GM19324 (cell line): ENCODE measurements at regions not wholly inside any gene's neighbourhood (a gene's known extent, or its start where the extent isn't known, plus 50 kb on each side); places are given as distances from the start of the nearest gene placed in this dataset.
"Not testable (repeated sequence)": the region's sequence is repeated elsewhere in the genome, so short reads cannot be mapped to it uniquely, and the experiment has no call there.

ENCODE experiments used
- ATAC-seq: cut with Tn5 transposase; IDR thresholded peaks from one replicate; pipeline ENCODE4 v1.9.1; 2021; ENCODE audit warnings: mild to moderate bottlenecking, moderate library complexity; ENCODE audit not compliant: unreplicated experiment, low FRiP score

DNA sequence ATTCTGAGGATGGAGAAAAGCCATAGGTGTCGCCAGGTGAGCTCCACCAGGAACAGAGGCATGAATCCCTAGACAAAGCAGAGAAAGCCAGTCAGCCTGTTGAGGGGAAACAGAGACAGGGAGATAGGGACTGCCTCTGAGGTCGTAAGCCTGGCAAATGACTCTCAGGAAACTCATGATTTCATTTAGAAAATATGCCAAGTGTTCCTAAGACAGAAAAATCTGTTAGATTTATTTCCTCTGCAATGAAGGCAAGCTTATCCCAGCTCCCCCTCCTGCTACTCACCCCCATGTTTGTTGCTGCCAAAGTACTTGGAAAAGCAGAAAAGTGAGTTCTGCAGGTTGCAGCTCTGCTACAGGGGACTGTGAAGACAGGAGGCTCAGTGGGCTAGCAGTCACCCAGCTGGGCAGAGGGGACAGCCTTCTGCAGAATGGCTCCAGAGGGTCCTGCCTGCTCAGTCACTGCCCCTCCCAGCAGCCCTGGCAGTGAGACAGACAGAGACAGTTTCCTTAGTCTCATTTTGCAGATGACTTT is 184.3 kb downstream of the ADRA2A start:
- ATAC-seq = no peak

DNA sequence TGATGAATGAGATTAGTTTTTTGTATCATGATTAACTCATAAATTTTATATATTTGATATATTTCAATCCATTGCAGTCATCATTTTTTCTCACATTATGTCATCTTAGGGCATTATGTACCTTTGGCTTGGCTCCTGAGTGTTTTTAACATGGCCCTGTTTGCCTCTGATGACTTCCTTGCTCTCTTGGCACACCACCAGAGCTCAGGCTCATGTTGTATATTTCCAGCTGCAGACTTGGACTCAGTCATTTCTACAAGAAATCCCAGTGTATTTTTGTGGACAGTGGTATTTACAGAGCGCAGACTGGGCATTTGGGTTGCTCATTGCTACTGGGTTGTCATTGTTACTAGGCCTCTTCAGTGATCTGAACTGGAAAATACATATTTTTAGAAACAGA is 188.5 kb downstream of the ADRA2A start:
- no peak for ATAC-seq

GRCh38 chr10:111266165-111266564 is 189.3 kb downstream of the ADRA2A start:
- ATAC-seq = no peak

- ATAC-seq = no peak
Measured at GRCh38 chr10:111267673-111268072, 190.8 kb downstream of the ADRA2A start.

DNA sequence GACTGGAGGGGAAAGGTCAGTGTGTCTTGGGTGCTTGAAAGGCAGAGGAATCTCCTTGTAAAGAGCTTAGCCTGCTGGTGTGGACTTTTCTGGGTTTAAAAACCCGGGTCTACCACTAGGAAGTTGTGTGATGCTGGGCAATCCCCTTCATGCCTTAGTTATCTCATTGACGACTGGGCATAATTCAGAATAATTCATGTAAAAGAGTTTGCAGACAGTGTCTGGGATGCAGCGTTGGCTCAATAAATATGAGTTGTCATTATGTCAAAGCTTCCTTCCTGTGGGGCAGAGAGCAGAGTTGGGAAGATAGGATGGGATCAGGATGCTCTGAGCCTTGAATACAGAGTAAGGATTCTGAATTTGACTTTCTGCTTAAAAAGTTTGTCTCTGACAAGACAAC is 196.4 kb downstream of the ADRA2A start:
- no peak for ATAC-seq

- no peak for ATAC-seq
Measured at GRCh38 chr10:111273635-111274034, 196.8 kb downstream of the ADRA2A start.

DNA sequence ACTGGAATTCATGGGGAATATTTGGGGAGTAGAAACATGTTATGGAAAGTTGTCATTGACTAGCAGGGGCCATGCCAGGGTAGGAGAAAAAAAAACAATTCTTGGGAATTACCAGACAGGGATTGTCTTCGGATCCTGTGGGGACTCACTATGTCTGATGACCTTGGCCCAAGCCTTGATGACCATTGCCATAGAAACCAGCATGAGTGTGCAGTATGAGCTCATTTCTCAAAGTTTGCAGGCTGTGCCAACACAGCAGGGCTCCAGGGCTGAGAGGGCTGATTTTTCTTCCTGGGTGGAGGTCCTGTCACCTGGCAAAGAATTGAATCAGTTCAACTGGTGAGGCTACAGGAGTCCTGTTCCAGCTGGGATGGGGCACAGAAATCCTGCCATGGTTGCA is 198.3 kb downstream of the ADRA2A start:
- ATAC-seq = no peak

- ATAC-seq = no peak
Measured at GRCh38 chr10:111277661-111278060, 200.8 kb downstream of the ADRA2A start.

DNA sequence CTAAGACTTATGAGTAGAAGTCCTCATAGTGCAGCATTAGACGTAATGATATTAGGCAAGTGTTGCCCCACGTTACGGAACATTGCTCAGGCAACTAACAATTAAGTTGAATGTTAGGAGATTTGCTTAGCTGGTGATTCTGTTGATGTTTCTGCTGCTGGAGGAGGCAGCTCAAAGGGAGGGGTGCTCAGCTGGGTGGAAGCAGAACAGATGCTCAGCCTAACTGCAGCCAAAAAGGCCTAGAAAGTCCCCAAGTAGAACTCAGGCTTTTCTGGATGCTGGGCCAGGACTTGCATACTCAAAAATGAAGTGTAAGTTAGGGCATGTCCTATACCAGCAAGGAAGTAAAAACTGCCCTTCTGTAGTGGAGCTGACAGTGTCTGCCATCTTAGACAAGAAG is 201.4 kb downstream of the ADRA2A start:
- no peak for ATAC-seq

GRCh38 chr10:111281516-111281915 is 204.7 kb downstream of the ADRA2A start:
- ATAC-seq = no peak

DNA sequence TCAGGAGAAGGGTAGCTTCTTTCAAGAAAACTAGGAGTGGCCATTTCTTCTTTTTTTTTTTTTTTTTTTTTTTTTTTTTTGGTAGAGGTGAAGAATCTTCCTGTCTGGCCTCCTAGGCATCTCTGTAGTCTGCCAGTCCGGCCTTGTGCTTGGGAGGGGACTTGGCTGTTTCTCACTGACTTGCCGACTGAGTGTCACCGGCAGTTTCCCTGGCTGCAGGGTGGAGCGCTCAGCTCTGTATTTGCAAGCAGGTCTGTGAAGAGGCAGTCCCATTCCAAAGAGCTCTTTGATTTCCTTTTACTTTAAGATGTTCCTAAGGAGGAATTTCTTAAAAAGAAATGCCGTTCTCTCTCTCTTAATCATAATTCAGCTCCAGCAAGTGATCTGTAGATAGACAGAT is 212.6 kb downstream of the ADRA2A start:
- no peak for ATAC-seq

DNA sequence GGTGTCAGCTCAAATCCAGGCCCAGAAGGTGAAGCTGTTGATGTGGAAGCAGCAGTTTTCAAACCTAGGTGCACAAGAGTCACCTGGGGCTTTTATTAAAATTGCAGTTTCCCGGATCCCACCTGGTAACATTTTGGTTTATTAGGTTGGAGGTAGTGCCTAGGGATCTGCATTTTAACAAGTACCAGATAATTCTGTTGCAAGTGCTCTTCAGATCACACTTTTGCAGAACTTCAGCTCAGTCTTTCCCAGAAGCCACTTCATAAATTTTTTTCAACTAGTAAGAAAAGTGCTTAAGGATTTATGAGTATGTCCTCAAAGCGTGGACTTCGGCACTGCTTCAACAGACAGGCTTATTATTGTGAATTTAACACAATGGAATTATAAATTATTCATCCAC is 213.8 kb downstream of the ADRA2A start:
- ATAC-seq = no peak

GRCh38 chr10:111295788-111296187 is 219.0 kb downstream of the ADRA2A start:
- no peak for ATAC-seq

GRCh38 chr10:111297351-111297848 is 220.6 kb downstream of the ADRA2A start:
- no peak for ATAC-seq

DNA sequence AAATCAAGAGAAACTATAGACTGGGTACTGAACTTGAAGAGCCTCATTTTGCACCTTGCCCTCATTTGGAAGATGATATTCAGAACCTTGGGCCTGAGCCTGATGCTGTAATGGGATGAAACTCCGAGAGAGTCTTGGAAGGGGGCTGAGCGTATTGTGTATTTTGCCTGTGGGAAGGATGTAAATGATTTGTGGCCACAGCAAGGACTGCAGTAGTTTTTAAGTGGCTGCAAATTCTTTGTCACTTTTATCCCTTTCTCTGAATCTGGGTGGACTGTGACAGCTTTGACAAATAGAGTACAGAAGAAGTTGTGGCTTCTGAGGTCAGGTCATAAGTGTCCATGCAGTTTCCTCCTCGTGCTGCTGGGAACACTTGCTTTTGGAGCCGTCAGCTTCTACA is 221.2 kb downstream of the ADRA2A start:
- no peak for ATAC-seq

- ATAC-seq = no peak
Measured at GRCh38 chr10:111299037-111299436, 222.2 kb downstream of the ADRA2A start.

DNA sequence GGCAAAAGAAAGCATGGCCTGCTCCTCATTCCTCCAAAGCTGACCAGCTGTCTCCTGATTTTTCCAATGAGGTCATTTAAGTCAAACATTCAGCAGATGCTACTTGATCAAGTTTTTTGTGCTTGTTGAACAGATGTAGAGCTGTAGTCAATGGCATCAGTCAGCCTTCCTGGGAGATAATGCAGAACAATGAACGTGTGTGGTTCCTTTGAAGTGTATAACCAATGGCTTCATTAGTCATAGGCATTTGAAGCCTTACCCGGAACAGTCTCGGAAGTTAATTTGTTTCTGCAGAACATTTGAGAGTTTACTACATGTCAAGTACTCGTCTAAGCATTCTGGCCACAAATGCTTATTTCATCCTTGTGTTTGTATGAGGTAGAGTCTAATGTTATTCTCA is 227.1 kb downstream of the ADRA2A start:
- no peak for ATAC-seq

DNA sequence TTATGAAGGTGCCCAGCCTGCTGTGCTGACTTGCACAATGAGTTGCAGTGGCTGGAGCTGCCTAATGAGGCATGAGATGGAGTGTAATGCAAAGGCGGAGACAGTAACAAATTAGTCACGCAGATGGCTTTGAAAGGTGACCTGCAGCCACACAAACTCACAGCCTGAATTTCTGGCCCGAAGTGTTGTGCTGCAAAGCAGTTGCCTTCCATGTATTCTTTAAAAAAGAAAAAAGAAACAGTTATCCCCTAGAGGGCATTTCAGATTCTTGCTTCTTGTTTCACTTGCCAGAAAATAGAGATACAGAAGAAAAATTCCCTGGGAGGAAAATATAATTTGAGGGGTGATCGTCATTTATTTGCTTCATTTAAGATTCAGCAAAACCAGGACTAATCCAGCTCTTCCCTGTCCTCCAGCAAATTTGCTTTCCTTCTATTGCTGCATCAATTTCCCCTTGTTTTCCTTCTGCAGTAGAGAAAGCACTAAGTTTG is 239.9 kb downstream of the ADRA2A start:
- ATAC-seq = no peak

- ATAC-seq = no peak
Measured at GRCh38 chr10:111319866-111320265, 243.0 kb downstream of the ADRA2A start.

GRCh38 chr10:111323389-111323966 is 246.6 kb downstream of the ADRA2A start:
- no peak for ATAC-seq

GRCh38 chr10:111332174-111332573 is 255.3 kb downstream of the ADRA2A start:
- not testable (repeated sequence) for ATAC-seq

DNA sequence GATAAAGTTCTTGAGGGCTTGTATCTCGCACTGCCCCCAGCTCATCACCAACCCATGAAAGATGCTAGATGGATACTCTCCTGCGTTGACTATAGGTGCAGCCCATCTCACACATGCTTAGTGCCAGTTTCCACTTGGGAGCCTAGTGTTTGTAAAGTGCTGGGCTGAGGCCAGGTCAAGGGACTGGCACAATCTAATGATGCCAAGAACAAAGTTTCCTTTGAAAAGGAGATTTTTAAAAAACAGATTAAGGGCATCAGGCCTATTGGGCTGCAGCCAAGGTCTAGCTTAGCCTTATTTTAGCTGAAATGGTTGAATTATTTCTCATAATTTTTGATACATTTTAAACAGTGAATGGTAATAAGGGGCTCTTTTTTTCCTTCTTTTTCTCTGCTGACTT is 259.0 kb downstream of the ADRA2A start:
- ATAC-seq = no peak
